NCI-H1105 treated with DMSO at 0.1 percent for 48 hours (cell line): ENCODE measurements at regions not wholly inside any gene's neighbourhood (a gene's known extent, or its start where the extent isn't known, plus 50 kb on each side); places are given as distances from the start of the nearest gene placed in this dataset.
"Not testable (repeated sequence)": the region's sequence is repeated elsewhere in the genome, so short reads cannot be mapped to it uniquely, and the experiment has no call there.

Experiments used
- DNase-seq: peaks from one replicate; lab custom pipeline; 2025; lab: John Stamatoyannopoulos, UW

DNA sequence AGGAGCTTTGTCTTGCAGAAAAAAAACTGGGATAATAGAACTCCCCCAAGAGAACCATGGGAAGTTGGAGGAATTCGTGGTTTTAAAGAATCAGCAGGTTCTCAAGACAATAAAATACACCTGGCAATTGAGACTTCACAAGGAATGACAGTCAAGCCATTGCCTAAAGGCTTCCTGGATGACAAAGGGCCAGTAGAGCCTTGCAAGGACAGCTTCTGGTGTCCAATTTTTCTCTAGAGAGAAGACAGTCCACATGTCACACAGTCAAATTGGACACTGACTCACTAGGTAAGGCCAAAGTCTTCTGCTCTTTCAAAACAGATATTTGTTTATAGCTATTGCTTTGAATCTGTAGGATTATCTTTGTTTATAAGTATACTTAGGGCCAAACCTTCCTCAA, 80.3 kb upstream of the BMP5 start:
- DNase-seq = no peak

DNA sequence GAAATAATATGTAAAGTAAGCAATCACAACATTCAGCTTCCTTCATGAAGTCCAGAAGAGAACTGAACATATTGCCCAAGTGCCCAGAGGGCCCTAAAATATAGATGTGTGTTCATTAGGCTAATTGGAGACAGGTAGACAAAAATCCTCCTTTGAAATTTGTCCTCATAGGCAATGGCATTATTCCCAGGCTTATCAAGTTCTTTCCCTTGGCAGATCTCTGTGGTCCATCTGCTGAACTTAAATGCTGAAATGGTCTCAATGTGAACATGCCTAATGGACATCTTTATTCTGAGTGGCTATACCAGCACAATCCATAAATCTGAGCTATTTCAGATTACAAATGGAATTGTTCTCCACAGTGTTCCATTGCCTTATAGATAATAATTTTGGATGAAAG, 79.0 kb upstream of the BMP5 start:
- DNase-seq = no peak

DNA sequence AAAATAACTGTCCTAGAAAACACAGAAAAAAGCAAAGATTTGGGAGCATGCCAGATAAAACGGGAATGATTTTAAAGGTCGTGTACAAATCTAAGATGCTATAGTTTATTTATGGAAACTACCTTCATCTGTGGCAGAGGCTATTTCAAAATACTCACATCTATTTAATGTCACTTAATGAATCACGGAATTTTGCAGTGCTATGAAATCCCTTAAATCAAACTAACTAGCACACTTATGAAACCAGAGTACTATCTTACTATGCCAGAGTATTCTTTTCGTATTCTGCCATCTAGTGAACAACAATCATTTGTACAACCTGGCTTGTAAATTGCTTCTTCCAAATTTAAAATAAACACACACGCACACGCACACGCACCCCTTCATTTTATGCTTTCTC, 77.9 kb upstream of the BMP5 start:
- peak; percentile 9 for DNase-seq

DNA sequence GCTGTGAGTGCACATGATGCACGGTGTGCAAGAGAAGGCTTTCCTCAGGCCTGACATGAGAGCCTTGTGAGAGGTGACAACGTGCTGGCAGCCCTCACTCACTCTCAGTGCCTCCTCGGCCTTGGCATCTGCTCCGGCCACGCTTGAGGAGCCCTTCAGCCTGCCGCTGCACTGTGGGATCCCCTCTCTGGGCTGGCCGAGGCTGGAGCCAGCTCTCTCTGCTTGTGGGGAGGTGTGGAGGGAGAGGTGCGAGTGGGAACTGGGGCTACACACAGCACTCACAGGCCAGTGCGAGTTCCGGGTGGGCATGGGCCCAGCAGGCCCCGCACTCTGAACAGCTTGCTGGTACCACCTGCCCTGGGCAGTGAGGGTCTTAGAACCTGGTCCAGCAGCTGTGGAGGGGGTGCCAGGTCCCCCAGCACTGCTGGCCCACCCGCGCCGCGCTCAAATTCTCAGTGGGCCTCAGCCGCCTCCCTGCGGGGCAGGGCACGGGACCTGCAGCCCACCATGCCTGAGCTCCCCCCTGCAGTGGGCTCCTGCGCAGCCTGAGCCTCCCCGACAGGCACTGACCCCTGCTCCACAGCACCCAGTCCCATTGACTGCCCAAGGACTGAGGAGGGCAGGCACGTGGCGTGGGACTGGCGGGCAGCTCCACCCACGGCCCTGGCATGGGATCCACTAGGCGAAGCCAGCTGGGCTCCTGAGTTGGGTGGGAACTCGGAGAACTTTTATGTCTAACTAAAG, 74.9 kb upstream of the BMP5 start:
- no peak for DNase-seq

DNA sequence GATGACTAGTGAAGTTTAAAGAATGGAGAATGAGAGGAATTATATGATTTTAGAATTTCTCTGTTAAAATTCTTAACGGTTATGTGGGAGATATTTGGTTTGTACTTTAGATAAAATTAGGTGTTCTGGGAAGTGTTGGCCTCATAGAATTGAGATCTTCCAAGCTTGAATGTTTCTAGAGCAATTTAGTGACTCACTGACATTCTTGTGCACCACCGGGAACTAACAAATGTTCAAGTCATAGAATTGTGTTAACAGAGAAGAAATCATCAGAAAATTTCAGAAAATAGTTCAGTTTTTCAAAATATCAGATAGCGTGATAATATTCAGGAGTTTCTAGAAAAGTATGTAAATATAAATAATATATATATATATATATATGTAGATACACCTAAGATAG, 67.9 kb upstream of the BMP5 start:
- DNase-seq = no peak

DNA sequence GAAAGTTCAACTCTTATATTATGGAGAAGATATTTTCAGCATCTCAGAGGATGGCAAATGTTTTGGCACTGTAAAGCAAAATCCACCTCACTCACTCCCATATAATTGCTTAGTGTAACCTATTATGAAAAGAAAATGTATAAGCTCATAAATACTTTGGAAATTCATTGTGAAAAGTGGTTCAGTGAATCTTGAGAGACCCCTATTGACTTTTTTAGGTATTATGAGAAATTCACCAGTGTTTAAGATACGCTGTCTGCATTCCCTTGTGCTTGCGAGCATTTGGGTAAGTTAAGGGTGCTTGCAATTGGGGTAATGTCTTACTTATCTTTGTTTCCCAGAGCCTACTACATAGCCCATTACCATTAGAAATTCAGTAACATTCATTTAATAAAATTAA, 66.3 kb upstream of the BMP5 start:
- no peak for DNase-seq

DNA sequence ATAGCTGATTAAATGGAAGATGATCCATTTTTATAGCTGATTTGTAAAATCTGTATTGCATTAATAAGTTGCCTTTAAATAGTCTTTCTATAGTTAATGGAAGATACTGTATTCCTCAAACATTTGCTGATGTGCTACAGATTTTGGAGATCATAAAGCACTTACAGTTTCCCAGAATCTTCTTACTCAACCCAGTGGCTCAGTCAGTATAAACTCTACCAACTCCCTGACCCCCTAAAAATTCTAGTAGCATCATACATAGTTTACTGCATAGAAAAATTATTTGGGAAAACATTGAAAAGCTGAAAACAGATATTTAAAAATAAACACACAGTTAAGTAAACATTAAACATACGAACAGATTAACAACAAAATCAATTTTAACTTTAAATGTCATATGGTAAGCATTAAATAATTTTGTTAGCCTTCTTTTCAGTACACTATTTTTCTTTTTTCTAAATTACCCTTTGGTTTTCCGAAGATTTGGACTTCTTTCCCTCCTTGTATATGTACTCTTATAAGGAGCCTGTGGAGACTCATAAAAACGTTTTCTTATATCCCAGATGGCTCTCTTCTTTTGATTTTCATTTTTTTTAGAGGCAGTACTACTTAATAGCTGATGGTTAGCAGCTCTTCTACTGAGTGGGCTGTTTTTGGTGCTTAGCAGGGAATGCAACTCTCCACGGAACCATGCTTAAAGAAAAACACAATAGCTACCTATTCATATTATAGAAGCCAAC, 62.7 kb upstream of the BMP5 start:
- DNase-seq = no peak

DNA sequence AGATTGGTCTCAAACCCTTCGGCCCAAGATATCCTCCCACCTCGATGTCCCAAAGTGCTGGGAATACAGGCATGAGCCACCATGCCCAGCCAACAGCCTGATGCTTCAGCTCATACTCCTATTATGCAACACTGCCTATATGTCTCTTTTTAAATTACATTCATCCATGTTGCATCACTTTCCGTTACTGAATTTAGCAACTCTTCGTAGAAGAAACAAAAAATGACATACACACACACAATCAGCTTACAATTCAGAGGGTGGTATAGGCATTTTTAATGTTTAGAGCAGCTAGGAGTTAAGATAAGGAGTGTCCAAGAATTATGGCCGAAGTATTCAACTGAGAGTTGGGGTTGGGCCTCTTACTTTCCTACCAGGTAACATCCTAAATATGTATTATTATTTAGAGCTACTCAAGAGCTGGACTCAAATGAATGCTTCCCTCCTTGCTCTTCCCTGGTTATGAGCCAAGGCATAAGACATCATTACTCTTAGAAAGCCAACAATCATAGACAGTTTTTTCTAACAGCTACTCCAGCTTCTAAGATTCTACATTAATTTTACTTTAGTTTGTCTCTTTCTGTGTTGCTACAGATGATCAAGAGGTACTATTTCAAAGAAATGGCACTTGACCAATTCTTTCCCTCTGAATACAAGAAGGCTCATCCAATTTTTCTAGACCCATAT, 62.0 kb upstream of the BMP5 start:
- DNase-seq = no peak

DNA sequence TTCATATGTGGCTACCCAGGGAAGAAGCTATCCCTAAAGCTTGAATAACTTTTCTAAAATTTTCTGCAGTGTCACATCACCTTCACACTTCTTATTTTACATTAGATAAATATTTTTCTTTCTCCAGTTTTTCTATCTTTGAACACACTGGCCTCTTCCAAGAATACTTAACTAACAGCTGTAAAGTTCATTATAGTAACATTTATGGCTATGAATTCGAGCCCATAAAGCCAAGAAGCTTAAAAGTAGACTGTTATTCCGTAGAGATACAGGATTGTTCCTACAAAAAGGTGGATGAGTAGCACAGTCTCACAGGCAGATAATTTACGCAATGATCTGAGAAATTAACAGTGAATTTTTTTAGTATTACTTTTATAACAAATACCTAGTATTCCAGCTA, 55.7 kb upstream of the BMP5 start:
- no peak for DNase-seq

DNA sequence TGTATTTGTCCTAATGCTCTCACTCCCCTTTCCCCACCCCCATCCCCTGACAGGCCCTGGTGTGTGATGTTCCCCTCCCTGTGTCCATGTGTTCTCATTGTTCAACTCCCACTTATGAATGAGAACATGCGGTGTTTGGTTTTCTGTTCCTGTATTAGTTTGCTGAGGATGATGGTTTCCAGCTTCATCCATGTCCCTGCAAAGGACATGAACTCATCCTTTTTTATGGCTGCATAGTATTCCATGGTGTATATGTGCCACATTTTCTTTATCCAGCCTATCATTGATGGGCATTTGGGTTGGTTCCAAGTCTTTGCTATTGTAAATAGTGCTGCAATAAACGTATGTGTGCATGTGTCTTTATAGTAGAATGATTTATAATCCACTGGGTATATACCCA, 52.3 kb upstream of the BMP5 start:
- not testable (repeated sequence) for DNase-seq

DNA sequence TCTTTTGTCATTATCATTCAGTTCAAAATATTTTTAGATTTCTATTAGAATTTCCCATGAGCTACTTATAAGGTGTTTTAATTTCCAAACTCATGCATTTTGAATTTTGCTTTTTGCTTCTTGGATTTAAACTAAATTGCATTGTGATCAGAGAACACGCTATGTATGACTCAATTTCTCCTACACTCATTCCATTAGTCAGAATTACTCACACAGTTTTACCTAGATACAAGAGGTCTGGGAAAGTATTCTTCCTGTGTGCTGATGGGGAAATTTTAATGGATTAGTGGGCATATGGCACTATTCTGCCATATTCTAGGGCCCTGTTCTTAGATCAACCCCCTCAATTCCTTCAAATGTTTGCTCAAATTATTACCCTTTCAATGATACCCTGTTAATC, 49.9 kb upstream of the BMP5 start:
- DNase-seq = no peak
